GM18858 (cell line): ENCODE measurements at regions not wholly inside any gene's neighbourhood (a gene's known extent, or its start where the extent isn't known, plus 50 kb on each side); places are given as distances from the start of the nearest gene placed in this dataset.

Experiments used
- ATAC-seq: cut with Tn5 transposase; IDR thresholded peaks from one replicate; pipeline ENCODE4 v1.9.1; 2021; ENCODE audit not compliant: unreplicated experiment

DNA sequence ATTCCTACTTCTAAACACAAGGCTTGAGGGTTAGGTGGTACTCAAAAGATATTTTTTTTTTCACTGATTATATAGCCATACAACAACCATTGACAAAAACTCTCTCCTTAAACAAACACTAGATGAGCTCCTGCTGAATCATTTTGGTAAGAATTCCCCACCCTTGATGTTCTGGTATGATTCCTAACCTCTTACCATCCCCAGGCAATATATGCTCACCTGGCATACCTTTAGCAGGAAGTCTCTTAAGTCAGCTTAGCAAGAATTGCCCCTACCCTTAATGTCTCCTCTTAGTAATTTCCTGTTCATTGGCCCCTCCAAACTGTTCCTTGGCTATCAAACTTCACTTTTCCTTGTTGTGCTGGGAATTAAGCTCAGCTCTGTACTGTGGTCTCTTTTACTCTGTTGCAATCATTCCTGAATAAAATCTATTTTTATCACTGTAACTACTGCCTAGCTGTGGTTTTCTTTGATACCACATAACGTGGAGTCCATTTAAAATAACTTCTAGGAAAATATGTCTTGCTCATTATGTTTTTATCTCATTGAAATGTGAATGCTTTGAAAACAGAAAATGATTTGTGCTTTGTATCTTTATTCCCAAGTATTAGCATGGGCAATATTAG is 712.6 kb downstream of the SLC16A7 start:
- no peak for ATAC-seq

DNA sequence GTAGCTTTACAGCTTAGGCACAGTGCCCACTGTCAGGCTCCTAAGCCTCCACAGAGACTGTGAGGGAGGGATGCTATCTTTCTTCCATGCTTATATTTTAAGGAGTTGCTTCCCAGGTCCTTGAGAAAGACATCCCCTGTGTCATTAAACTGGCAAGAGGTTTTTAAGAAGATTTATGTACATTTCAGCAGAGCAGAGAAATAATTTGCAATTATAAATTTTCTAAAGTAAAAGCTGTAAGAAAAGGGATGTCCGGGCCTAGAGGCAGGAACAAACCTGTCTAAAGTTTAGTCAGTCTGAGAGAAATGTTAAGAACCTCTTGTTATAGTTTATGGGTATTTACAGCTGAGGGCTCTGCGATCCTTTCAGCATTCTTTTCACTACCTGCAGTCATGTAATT is 716.1 kb downstream of the SLC16A7 start:
- ATAC-seq, result no peak

DNA sequence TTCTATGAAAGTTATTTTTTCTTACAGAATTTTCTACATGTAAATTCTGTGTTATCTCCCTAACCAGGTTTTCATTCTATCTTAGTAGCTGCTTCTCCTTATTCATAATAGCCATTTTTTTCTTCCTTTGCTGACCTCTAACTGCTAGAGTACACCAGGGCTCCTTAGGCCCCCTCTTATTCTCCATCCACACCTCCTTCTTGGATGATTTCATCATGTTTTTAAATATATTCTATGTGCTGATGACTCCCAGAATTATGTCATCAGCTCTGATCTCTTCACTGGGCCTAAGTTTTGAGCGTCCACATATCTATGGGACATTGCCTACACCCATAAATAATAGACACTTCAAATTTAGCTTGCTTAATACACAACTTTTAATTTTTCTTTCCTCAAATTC is 721.5 kb downstream of the SLC16A7 start:
- no peak for ATAC-seq

DNA sequence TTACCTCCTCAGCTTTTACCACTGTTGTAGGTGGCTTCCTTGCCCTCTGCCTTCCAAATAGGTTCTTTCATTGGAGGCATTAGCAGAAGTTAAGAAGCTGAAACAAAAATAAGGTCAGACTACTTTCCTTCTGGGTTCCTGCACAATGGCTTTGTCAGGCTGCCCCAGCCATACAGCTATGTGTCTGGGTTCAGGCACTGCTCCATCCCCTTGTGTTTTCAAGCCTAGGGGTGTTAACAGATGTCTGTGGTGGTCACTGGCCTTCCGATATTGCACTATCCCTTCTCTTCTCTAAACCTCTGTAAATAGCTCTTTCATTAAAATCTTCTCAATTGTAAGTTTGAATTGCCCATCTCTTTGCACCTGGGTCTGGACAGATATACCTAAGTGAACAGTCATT is 728.9 kb downstream of the SLC16A7 start:
- no peak for ATAC-seq

DNA sequence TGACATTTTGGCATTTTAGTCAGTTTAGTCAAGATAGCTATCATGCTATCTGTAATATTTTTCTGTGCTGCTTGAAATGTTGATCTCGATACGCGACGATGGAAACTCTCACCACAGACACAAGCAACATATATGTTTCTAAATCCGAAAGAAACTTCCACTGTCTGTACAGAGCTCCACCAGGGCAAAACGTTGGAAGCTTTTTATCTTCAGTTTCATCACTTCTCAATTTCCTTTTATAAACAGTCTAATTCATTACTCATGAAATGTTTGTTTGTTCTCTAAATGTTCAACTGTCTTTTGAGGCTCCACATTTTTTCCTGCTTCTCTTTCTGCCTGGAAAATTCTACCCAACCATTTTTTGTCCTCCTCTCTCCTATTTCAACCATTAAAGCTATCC is 737.6 kb downstream of the SLC16A7 start:
- no peak for ATAC-seq

DNA sequence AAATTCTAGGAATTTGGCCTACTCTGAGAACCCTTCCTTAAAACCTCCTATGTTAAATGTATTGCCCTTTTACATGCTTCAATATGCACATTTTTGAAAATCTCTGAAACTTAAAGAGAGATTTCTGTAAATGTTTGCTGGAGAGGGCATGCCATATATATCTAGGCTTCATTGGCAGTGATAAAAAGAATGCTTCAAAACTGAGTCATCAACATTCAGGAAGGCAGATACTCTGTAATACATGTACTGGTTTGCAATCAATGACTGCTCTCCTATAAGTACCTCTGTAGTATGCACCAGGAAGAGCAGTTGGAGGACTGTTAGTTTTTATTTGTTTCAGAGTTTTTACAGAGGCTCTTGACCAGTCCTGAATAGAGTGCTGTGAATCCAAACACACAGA is 739.9 kb downstream of the SLC16A7 start:
- ATAC-seq, result no peak

DNA sequence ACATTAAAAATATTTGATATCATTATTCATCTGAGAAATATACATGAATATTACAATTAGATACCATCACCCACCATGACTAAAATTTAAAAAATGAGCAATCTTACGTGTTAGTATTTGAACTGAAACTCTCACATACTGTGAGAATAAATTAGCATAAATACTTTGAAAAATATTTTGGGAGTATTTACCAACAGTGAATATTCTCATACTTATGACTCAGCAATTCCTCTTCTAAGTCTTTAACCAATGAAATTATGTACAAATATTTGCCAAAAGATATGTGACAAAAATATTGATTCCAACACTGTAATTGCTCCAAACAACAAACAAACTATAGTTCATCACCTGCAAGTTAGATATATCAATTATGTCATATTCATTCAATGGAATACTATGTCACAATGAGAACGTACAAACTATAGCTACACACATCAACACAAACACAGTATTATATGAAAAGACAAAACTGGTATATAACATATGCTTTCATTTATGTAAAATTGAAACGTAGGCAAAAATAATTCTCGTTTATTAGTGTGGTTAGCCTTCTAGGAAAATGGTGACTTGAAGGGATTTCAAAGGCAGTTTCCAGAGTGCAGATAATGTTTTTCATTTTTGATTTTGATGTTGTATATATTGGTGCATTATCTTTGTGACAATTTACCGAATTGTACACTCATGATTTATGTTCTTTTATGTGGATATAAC is 742.2 kb downstream of the SLC16A7 start:
- ATAC-seq, result no peak

DNA sequence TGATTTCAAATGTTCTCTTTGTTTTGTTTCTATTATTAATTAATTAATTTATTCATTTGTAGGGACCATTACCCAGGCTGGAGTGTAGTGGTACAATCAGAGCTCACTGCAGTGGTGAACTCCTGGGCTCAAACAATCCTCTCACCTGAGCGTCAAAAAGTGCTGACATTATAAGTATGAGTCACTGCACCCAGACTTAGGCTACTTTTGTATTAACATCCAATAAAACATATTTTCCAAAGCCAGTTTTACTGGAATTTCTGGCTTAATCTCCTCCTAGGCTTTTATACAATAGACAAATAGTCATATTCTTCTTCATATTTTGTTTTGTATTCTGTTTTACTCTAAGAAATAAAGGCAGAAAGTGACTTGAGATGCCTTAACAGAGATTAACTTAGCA is 749.6 kb downstream of the SLC16A7 start:
- ATAC-seq, result no peak

DNA sequence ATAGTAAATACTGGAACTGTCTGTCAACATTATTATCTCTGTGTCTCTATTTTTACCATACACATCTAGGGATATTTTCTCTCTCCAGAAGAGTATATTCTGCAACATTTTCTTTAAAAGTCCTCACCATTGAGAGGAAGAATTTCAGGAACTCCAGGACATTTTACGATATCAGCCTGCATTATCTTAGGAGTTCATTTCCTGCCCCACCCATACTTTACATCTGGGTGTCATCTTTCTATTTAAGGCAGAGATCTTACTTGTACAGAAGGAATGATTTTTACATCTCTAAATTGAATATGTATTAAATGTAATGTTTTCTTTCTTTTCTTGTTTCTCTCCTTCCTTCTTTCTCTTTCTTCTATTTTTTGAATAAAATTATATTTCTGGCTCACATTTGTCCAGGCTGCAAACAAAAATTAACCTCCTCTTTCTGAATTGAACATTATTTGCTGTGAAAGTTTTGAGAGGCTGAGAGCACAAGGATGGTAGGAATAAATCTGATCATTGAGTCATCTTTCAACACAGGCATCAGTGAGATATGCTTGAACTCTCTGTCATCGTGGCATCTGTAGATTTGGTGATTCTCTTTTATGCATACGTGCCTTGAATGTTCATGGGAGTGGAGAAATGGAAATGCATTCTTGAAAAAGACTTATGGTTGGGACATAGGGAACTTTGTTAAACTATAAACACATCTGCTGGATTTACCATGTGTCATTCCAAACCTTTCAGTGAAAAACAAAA is 753.6 kb downstream of the SLC16A7 start:
- no peak for ATAC-seq

DNA sequence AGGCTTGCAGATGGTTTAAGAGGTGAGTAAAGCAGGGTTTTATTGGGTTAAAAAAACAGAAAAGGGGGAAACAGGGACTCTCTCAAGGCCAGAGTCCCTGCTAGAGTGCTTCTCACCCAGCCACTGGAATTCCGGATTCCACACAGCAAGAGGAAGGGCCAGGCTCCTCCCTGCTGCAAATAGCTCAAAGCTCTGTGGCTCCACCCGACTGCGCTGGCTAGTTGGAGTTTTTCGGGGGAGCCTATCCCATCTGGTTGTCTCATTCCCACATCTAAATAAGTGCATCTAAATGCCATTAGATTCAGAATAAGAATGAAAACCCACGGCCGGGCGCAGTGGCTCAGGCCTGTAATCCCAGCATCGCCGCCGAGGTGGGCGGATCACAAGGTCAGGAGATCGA is 791.5 kb downstream of the SLC16A7 start:
- no peak for ATAC-seq

DNA sequence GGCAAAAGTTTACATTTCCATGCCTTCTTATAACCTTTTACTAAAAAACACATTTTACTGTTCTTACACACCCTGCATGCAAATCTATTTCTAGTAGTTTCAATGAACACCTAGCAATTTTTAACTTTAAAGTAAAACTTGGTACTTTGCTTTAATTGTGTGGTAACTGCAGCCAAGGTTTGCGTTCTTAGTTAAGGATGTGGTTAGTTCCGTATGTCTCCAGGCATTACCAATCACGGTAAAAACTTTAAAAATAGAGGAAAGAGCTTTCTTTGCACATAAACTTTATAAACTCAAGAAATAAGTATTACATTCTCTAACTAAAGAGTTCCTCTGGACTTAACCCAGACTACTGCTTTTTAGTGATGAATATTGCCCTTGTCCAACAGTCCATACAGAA is 795.2 kb downstream of the SLC16A7 start:
- ATAC-seq, result no peak

DNA sequence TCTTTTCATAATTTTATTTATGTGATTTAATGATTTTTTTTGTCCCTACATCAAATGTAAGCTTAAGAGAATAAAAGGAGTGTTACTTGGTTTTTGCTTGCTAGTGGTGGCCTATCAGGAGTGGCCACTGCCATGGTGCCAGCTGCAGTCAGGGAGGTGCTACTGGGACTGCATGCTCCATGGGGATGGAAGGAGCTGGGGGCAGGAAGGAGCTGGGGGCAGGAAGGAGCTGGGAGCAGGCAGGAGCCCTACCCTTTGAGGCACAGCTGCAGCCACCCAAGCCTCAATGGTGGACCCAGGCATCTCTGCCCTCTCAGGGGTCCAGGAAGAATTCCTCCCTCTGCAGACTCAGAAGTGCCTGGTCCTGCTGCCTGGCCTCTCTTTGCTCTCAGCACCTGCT is 796.0 kb downstream of the SLC16A7 start:
- no peak for ATAC-seq

DNA sequence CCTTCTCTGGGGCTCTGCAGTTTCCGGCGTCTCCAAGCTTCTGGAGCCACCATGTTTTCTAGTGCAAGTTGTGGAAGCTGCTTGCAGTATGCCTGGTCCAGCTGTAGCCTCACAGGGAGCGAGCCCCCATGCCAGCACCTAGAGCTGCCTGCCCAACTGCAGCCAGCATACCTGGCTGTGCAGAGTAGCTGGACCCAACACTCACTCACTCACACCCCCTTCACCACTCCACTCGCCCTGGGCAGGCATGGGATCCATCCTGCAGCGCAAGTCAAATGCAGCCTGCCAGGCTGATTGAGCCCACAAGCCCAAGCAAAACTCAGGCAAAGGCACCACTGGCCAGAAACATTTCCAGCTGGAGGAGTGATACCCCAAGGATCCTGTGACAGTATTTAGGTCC is 797.3 kb downstream of the SLC16A7 start:
- no peak for ATAC-seq

DNA sequence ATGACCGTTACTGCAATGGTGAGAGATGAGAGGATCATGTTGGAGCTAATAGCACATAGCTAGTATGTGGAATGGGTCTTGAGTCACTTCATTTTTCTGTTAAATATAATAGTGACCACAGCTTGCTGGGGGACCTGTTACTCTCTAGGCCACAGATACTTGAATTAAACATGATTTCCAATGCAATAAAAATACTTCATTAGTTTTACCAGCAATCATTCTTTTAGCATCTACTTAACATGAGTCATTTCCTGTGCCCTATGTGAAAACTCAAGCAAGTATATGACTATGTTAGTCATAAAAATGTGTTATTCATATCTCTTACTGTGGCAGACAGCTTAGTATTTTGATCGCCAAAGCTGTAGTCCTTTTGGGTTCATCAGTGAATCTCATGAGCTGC is 798.8 kb downstream of the SLC16A7 start:
- ATAC-seq, result no peak

DNA sequence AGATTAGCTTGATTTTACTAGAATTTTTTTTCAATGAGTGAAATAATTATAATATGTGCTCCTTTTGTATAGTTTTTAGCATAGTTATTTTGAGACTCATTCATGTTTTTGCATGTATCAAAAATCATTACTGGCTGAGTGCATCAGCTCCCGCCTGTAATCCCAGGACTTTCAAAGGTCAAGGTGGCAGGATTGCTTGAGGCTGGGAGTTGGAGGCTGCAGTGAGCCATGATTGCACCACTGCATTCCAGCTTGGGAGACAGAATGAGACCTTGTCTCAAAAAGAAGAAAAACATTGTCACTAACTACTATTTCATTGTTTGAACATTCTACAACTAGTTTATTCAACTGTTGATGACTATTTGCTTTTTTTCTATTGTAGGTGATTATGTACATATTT is 802.7 kb downstream of the SLC16A7 start:
- ATAC-seq, result no peak

DNA sequence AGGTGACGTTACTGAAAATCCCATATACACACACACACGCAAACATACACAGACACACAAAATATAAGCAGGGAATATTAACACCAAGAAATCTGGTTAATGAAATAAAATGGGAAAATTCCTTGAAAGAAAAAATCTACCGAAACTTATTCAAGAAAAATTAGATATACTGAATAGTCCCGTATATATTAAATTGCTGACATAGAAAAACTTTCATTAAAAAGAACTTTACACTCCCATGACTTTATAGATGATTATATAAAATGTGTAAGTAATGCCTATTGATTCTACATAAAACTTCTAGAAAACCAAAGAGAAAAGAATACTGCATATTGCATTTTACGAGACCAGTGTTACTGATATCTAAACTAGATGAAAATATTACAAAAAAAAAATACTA is 803.2 kb downstream of the SLC16A7 start:
- no peak for ATAC-seq

DNA sequence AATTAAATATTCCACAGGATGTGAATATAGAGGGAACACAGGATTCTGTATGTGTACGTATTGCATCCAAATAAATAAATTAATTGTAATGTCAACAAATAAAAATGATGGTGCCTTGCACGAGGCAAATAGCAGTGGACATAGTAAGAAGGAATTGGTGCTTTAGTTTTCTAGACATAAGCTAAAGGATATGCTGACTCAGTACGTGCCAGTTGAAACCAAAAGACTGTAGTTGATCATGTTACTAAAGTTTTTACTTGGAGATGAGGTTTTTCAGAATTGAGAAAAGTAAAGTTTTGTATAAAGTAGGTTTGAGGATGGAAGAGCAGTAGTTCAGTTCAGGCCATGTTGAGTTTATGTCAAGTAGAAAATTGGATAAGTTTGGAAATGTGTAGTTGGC is 807.2 kb downstream of the SLC16A7 start:
- no peak for ATAC-seq

DNA sequence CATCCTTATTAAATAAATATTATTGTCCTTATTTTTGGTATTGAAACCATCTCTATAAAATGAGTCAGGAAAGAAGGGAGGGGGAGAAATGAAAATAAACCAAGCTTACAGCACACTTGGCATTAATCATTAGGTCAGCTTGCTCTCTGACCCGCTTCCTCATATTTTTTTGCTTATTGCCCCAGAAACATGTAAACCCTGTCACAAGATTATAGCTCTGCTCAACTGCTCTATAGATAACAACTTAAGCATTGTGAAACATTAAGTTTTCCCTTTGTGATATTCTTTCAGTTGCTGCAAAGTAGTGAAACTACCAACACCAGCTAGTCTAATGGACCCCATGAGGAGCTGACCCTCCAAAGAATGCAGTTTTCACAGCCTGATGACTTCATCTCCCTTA is 819.5 kb downstream of the SLC16A7 start:
- ATAC-seq, result no peak

DNA sequence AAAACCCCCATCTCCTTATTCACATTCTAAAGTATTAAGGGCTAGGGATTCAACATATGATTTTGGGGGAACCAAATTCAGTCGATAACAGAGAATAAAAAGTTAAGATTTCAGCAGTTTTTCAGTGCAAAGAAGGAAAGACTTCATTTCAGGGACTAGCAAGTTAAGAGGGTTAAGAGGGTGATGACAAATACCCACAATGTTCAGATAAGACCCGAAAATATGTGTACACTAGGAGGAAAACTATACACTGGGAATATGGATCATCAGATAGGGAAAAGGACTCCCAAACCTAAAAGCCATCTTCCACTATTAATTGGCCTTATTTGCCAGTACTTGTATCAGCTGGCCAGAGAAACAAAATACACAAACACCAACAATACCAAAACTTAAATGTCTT is 824.2 kb downstream of the SLC16A7 start:
- no peak for ATAC-seq

DNA sequence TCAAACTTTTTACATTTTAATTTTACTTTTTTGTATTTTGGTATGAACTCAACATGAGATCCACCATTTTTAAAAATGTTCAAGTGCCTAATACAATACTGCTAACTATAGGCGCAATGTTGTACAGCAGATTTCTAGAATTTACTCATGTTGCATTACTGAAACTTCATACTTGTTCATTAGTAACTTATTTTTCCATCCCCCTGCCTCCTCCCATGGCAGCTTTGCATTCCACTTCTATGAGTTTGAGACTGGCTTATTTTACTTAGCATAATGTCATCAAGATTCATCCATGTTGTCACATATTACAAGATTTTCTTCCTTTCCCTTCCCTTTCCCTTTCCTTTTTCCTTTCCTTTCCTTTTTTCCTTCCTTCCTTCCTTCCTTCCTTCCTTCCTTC is 825.9 kb downstream of the SLC16A7 start:
- no peak for ATAC-seq

DNA sequence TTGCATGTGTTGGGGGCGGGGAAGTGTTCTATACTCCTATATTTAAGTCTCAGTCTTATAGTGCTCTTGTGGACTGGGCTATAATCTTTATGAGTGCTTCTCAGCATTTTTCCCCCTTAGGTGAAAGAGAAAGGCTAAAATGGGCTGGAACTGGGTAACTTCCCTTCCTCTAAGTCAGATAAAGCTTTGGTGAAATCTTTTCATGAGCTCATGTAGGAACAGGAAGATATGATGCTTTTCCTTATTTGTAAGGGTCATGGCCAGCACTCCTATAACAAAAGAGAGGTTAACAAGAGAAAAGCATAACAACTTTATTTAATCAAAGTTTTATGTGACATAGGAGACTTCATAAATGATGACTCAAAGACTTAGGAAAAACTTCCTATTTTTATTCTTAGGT is 841.5 kb downstream of the SLC16A7 start:
- no peak for ATAC-seq

DNA sequence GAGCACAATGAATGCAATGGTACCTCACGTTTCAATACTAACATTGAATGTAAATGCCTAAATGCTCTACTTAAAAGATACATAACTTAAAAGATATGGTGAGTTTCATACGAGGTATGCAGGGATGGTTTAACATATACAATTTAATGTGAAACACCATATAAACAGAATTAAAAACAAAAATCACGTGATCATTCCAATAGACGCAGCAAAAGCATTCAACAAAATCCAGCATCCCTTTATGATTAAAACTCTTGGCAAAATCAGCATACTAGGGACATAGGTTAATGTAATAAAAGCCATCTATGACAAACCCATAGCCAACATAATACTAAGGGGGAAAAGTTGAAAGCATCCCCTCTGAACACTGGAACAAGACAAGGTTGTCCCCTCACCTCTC is 845.7 kb downstream of the SLC16A7 start:
- no peak for ATAC-seq
